ENCODE measurements at regions not wholly inside any gene's neighbourhood (a gene's known extent, or its start where the extent isn't known, plus 50 kb on each side); places are given as distances from the start of the nearest gene placed in this dataset.
"Not testable (repeated sequence)": the region's sequence is repeated elsewhere in the genome, so short reads cannot be mapped to it uniquely, and the experiment has no call there.

- H3K9me3 ChIP-seq; intact Hi-C loops (cut with DNase I); H3K4me1 ChIP-seq; ATAC-seq; H3K27me3 ChIP-seq; DNase-seq; H3K27ac ChIP-seq; H3K36me3 ChIP-seq; H3K4me3 ChIP-seq: not testable (repeated sequence)
Measured at GRCh38 chr9:104195142-104195541, 101.0 kb downstream of the SMC2 start.

GRCh38 chr9:104200456-104200994 is 106.4 kb downstream of the SMC2 start:
- no peak for TF ChIP-seq CTCF (IDR thresholded peaks at IDR 0.05)
- DNase-seq, result no peak
- no peaks in the 10 kb centered on the region for H3K36me3 ChIP-seq
- intact Hi-C loops (cut with DNase I), result no loop called here
- no peak for ATAC-seq
- no peaks in the 10 kb centered on the region for H3K27me3 ChIP-seq
- H3K9me3 ChIP-seq, result no peaks in the 10 kb centered on the region
- H3K27ac ChIP-seq, result no peak overlapping the region
- H3K4me3 ChIP-seq, result no peak overlapping the region
- H3K4me1 ChIP-seq, result no peaks in the 10 kb centered on the region

- no peaks in the 10 kb centered on the region for H3K36me3 ChIP-seq
- DNase-seq, result no peak
- H3K4me1 ChIP-seq, result no peaks in the 10 kb centered on the region
- no peak for TF ChIP-seq CTCF (IDR thresholded peaks at IDR 0.05)
- no peaks in the 10 kb centered on the region for H3K9me3 ChIP-seq
- no peak overlapping the region for H3K4me3 ChIP-seq
- H3K27me3 ChIP-seq, result no peaks in the 10 kb centered on the region
- ATAC-seq, result no peak
- H3K27ac ChIP-seq, result no peak overlapping the region
- intact Hi-C loops (cut with DNase I), result no loop called here
Measured at GRCh38 chr9:104206766-104207165, 112.7 kb downstream of the SMC2 start.

- no peak for DNase-seq
- Histone ChIP-seq H3K27me3 (no peaks in the 10 kb centered on the region), H3K9me3 (no peaks in the 10 kb centered on the region), H3K4me3 (no peak overlapping the region), H3K27ac (no peak overlapping the region), H3K36me3 (no peaks in the 10 kb centered on the region), H3K4me1 (no peaks in the 10 kb centered on the region)
- no peak for TF ChIP-seq CTCF (IDR thresholded peaks at IDR 0.05)
- intact Hi-C loops (cut with DNase I), result no loop called here
- ATAC-seq, result no peak
Measured at GRCh38 chr9:104209387-104209786, 115.3 kb downstream of the SMC2 start.

GRCh38 chr9:104227108-104227507 is 133.0 kb downstream of the SMC2 start:
- ATAC-seq, result no peak
- intact Hi-C loops (cut with DNase I), result no loop called here

GRCh38 chr9:104232781-104233341 is 138.8 kb downstream of the SMC2 start:
- Histone ChIP-seq H3K27ac (no peak overlapping the region), H3K4me1 (no peaks in the 10 kb centered on the region), H3K27me3 (no peaks in the 10 kb centered on the region), H3K9me3 (peaks cover 5% of the 10 kb centered on the region), H3K4me3 (no peak overlapping the region), H3K36me3 (no peaks in the 10 kb centered on the region)
- DNase-seq, result no peak
- no peak for TF ChIP-seq CTCF (IDR thresholded peaks at IDR 0.05)
- intact Hi-C loops (cut with DNase I), result no loop called here
- ATAC-seq, result no peak

More at GRCh38 chr9:104227108-104227507, 133.0 kb downstream of the SMC2 start:
- no peaks in the 10 kb centered on the region for H3K36me3 ChIP-seq
- H3K9me3 ChIP-seq, result peaks cover 5% of the 10 kb centered on the region
- H3K27me3 ChIP-seq, result no peaks in the 10 kb centered on the region
- DNase-seq, result no peak
- H3K27ac ChIP-seq, result no peak overlapping the region
- H3K4me3 ChIP-seq, result no peak overlapping the region
- no peak for TF ChIP-seq CTCF (IDR thresholded peaks at IDR 0.05)
- H3K4me1 ChIP-seq, result no peaks in the 10 kb centered on the region
